UCSD-AML1 (cell line): ENCODE measurements at regions not wholly inside any gene's neighbourhood (a gene's known extent, or its start where the extent isn't known, plus 50 kb on each side); places are given as distances from the start of the nearest gene placed in this dataset.

Experiments used
- DNase-seq: peaks from one replicate; lab custom pipeline; 2025; ENCODE audit not compliant: unreplicated experiment; lab: John Stamatoyannopoulos, UW

- DNase-seq: peak; percentile 36
Observed at GRCh38 chr20:48467622-48468021, 360.2 kb downstream of the PREX1 start.

GRCh38 chr20:48465271-48465670 lies 362.5 kb downstream of the PREX1 start:
- no peak for DNase-seq

- DNase-seq: no peak
Observed at GRCh38 chr20:48463916-48464315, 363.9 kb downstream of the PREX1 start.

GRCh38 chr20:48463096-48463720 lies 364.6 kb downstream of the PREX1 start:
- no peak for DNase-seq

GRCh38 chr20:48461735-48462119 lies 366.1 kb downstream of the PREX1 start:
- no peak for DNase-seq

- DNase-seq: no peak
Observed at GRCh38 chr20:48461091-48461734, 366.6 kb downstream of the PREX1 start.

GRCh38 chr20:48460681-48461080 lies 367.1 kb downstream of the PREX1 start:
- DNase-seq: no peak

- no peak for DNase-seq
Observed at GRCh38 chr20:48459722-48460395, 367.9 kb downstream of the PREX1 start.

GRCh38 chr20:48458601-48459385 lies 369.0 kb downstream of the PREX1 start:
- no peak for DNase-seq

GRCh38 chr20:48458003-48458377 lies 369.8 kb downstream of the PREX1 start:
- no peak for DNase-seq

- DNase-seq: no peak
Observed at GRCh38 chr20:48457193-48458002, 370.4 kb downstream of the PREX1 start.

- DNase-seq: no peak
Observed at GRCh38 chr20:48456366-48457192, 371.2 kb downstream of the PREX1 start.

GRCh38 chr20:48455651-48456365 lies 372.0 kb downstream of the PREX1 start:
- no peak for DNase-seq

- no peak for DNase-seq
Observed at GRCh38 chr20:48454671-48455490, 372.9 kb downstream of the PREX1 start.

- DNase-seq: no peak
Observed at GRCh38 chr20:48453477-48454093, 374.2 kb downstream of the PREX1 start.

- DNase-seq: no peak
Observed at GRCh38 chr20:48451401-48451800, 376.4 kb downstream of the PREX1 start.

- no peak for DNase-seq
Observed at GRCh38 chr20:48448666-48449600, 378.9 kb downstream of the PREX1 start.
